GM19099 (cell line): ENCODE measurements at regions not wholly inside any gene's neighbourhood (a gene's known extent, or its start where the extent isn't known, plus 50 kb on each side); places are given as distances from the start of the nearest gene placed in this dataset.

Experiments
- POLR2A ChIP-seq: IDR thresholded peaks from 3 replicates; pipeline ENCODE4 v1.6.1; 2011; ENCODE audit warnings: low read depth; ENCODE audit not compliant: insufficient read length; ENCODE audit errors: extremely low read depth

GRCh38 chr10:3494131-3494837 is 290.7 kb downstream of the KLF6 start:
- no peak for TF ChIP-seq POLR2A

- no peak for TF ChIP-seq POLR2A
These were observed 291.4 kb downstream of the KLF6 start for GRCh38 chr10:3493621-3494020.

GRCh38 chr10:3491571-3491970 is 293.4 kb downstream of the KLF6 start:
- TF ChIP-seq POLR2A: no peak

GRCh38 chr10:3487228-3487627 is 297.8 kb downstream of the KLF6 start:
- TF ChIP-seq POLR2A: no peak

- TF ChIP-seq POLR2A: no peak
These were observed 298.5 kb downstream of the KLF6 start for GRCh38 chr10:3486346-3487065.

GRCh38 chr10:3485057-3485686 is 299.8 kb downstream of the KLF6 start:
- no peak for TF ChIP-seq POLR2A

- TF ChIP-seq POLR2A: peak; percentile 23
These were observed 300.5 kb downstream of the KLF6 start for GRCh38 chr10:3484306-3485056.

GRCh38 chr10:3482200-3482993 is 302.6 kb downstream of the KLF6 start:
- no peak for TF ChIP-seq POLR2A

- no peak for TF ChIP-seq POLR2A
These were observed 303.5 kb downstream of the KLF6 start for GRCh38 chr10:3481496-3481895.

- no peak for TF ChIP-seq POLR2A
These were observed 304.1 kb downstream of the KLF6 start for GRCh38 chr10:3480990-3481315.

GRCh38 chr10:3480281-3480989 is 304.6 kb downstream of the KLF6 start:
- TF ChIP-seq POLR2A: no peak

- TF ChIP-seq POLR2A: no peak
These were observed 306.2 kb upstream of the PITRM1 start for GRCh38 chr10:3478632-3479240.

- TF ChIP-seq POLR2A: no peak
These were observed 305.6 kb upstream of the PITRM1 start for GRCh38 chr10:3478153-3478552.

GRCh38 chr10:3477683-3478082 is 305.1 kb upstream of the PITRM1 start:
- no peak for TF ChIP-seq POLR2A
